HepG2 (cell line): ENCODE measurements at regions not wholly inside any gene's neighbourhood (a gene's known extent, or its start where the extent isn't known, plus 50 kb on each side); places are given as distances from the start of the nearest gene placed in this dataset.

Source experiments
- ATAC-seq: fragments of 200-7000 bp; cut with Tn5 transposase; 3 replicates; pipeline ENCODE4 v1.9.1; 2020; ENCODE audit warnings: mild to moderate bottlenecking, moderate library complexity
- BruUV-seq: library from RNA; stranded (reverse); fragments of 400-500 nt; replicated peaks from 2 replicates; lab custom pipeline; 2021; lab: Mats Ljungman, UMichigan
- CTCF ChIA-PET: fragments of 300-600 bp; formaldehyde crosslinking; extraction: SDS; loops from one replicate; lab custom pipeline; 2021; ENCODE audit warnings: low total read pairs, inconsistent platforms, low intra/inter-chr PET ratio; lab: Yijun Ruan, JAX
- POLR2A ChIA-PET: fragments of 350-600 bp; sonication (Branson Sonifier 250); formaldehyde crosslinking; loops from one replicate; lab custom pipeline; 2020; ENCODE audit warnings: antibody characterized with exemption, inconsistent platforms; lab: Yijun Ruan, JAX
- DNase-seq: peaks from one replicate; pipeline ENCODE4 v3.0.0-alpha.2; 2015; ENCODE audit warnings: low spot score
- FAIRE-seq: peaks from 3 replicates; lab custom pipeline; 2011; peaks lifted over from hg19 to GRCh38; lab: Jason Lieb, UNC
- H2AFZ ChIP-seq: one replicate; pipeline ENCODE4 v1.6.1; 2011; ENCODE audit warnings: low read length, inconsistent platforms
- H3K27ac ChIP-seq: fragments of 300-600 bp; 3 replicates; pipeline ENCODE4 v1.8.0; 2011; ENCODE audit warnings: mixed run types, mild to moderate bottlenecking, mixed read lengths, low read length, inconsistent platforms; ENCODE audit not compliant: insufficient read depth; ENCODE audit errors: extremely low read length
- H3K27me3 ChIP-seq, 2 experiments: fragments of 200-600 bp in 1 of 2; 2 replicates in 1 of 2; 3 replicates in 1 of 2; pipeline versions ENCODE4 v1.6.0 to v1.8.0; 2011; ENCODE audit warnings: low read length in 2 of 2, mild to moderate bottlenecking in 2 of 2, moderate library complexity in 2 of 2, inconsistent platforms in 1 of 2; ENCODE audit not compliant: insufficient read depth in 2 of 2, control insufficient read depth in 1 of 2
- H3K36me3 ChIP-seq, 2 experiments: fragments of 200-600 bp in 1 of 2; replicated peaks in 1 of 2; 2 replicates in 1 of 2; 3 replicates in 1 of 2; pipeline versions ENCODE4 v1.5.1 to v1.8.0; 2011; ENCODE audit warnings: low read length in 2 of 2, inconsistent platforms in 1 of 2; ENCODE audit not compliant: insufficient read depth in 2 of 2, control insufficient read depth in 1 of 2
- H3K4me1 ChIP-seq: 2 replicates; pipeline ENCODE4 v1.5.1; 2012; ENCODE audit warnings: low read length, inconsistent platforms; ENCODE audit not compliant: insufficient read depth
- H3K4me2 ChIP-seq: 2 replicates; pipeline ENCODE4 v1.6.0; 2011; ENCODE audit warnings: low read depth, low read length, inconsistent platforms
- H3K4me3 ChIP-seq, 3 experiments: fragments of 200-600 bp in 1 of 3; sonication (generic), shearing (Covaris generic) in 1 of 3; replicated peaks in 1 of 3; 2 replicates each; pipeline ENCODE4 v1.5.1; 2011 to 2016; ENCODE audit warnings: low read length in 3 of 3, inconsistent platforms in 2 of 3, low read depth in 2 of 3, mild to moderate bottlenecking in 2 of 3, control low read depth in 1 of 3, mixed read lengths in 1 of 3; ENCODE audit not compliant: insufficient read depth in 1 of 3
- H3K79me2 ChIP-seq: one replicate; pipeline ENCODE4 v1.6.1; 2011; ENCODE audit warnings: low read length, inconsistent platforms; ENCODE audit not compliant: insufficient read depth
- H3K9ac ChIP-seq: 2 replicates; pipeline ENCODE4 v1.6.0; 2011; ENCODE audit warnings: mild to moderate bottlenecking, low read depth, low read length, inconsistent platforms; ENCODE audit not compliant: insufficient read depth
- H3K9me3 ChIP-seq: 2 replicates; pipeline ENCODE4 v1.5.1; 2012; ENCODE audit warnings: mild to moderate bottlenecking, low read length
- H4K20me1 ChIP-seq: 2 replicates; pipeline ENCODE4 v1.6.0; 2011; ENCODE audit warnings: inconsistent platforms, mild to moderate bottlenecking, low read length, moderate library complexity; ENCODE audit not compliant: insufficient read depth
- KIAA2018 ChIP-seq: sonication (generic); formaldehyde crosslinking; IDR thresholded peaks from 2 replicates; pipeline ENCODE4 v1.5.0; 2020; ENCODE audit warnings: mild to moderate bottlenecking, missing genetic modification reagents, borderline replicate concordance
- STAG1 ChIP-seq: sonication (generic); formaldehyde crosslinking; IDR thresholded peaks from 2 replicates; pipeline ENCODE4 v1.4.0; 2020; ENCODE audit warnings: missing genetic modification reagents
- TMF1 ChIP-seq: sonication (generic); formaldehyde crosslinking; IDR thresholded peaks from 2 replicates; pipeline ENCODE4 v1.8.1; 2022; ENCODE audit warnings: low read depth, missing genetic modification reagents
- WGBS: methylation state at CpG from one replicate; pipeline ENCODE4 v1.1.6; 2017; ENCODE audit warnings: low lambda C conversion rate; 5-methylcytosine and 5-hydroxymethylcytosine counted together
- in situ Hi-C: cut with HindIII; loops from 2 replicates; pipeline ENCODE4 v1.10.0; 2017; ENCODE audit warnings: low pct_unique_long_range_greater_than_20kb; ENCODE audit not compliant: extremely low pct_ligation_motif_present
- intact Hi-C: fragments of 100-400 bp; cut with micrococcal nuclease; formaldehyde crosslinking; loops from one replicate; pipeline ENCODE4 v1.10.0; 2022; ENCODE audit not compliant: unreplicated experiment

- no peak for TF ChIP-seq KIAA2018
Measured at GRCh38 chr5:61622156-61622555, 290.1 kb downstream of the ZSWIM6 start (continued).

- H3K36me3 ChIP-seq, result no peaks in the 10 kb centered on the region
- no peak overlapping the region for H3K9ac ChIP-seq
- no peaks in the 10 kb centered on the region for H3K79me2 ChIP-seq
- H3K27me3 ChIP-seq, result peaks cover 1 to 26% of the 10 kb centered on the region in 2 experiments; a peak in 3 of 5 replicates
- ATAC-seq, result peak; percentile 70
- H3K27ac ChIP-seq, result no peak overlapping the region
- BruUV-seq, result no TSS peak
- in situ Hi-C loops, result no loop called here
- WGBS, result 18% methylated on average over 3 of the region's 5 CpGs
- no peak overlapping the region for H3K4me3 ChIP-seq
- ChIA-PET CTCF (no interaction called here), POLR2A (no interaction called here)
- TF ChIP-seq STAG1 (peak; percentile 26; the same call in 1 of the 2 replicates), TMF1 (no peak)
- H3K4me1 ChIP-seq, result no peaks in the 10 kb centered on the region
- H4K20me1 ChIP-seq, result no peaks in the 10 kb centered on the region
- H3K9me3 ChIP-seq, result no peaks in the 10 kb centered on the region
- intact Hi-C loops, result no loop called here
- DNase-seq, result peak; percentile 5
- H2AFZ ChIP-seq, result no peak overlapping the region
- no peak for FAIRE-seq
- no peak overlapping the region for H3K4me2 ChIP-seq
Measured at GRCh38 chr5:61623401-61624069, 291.5 kb downstream of the ZSWIM6 start.
